ENCODE measurements at regions not wholly inside any gene's neighbourhood (a gene's known extent, or its start where the extent isn't known, plus 50 kb on each side); places are given as distances from the start of the nearest gene placed in this dataset.

DNA sequence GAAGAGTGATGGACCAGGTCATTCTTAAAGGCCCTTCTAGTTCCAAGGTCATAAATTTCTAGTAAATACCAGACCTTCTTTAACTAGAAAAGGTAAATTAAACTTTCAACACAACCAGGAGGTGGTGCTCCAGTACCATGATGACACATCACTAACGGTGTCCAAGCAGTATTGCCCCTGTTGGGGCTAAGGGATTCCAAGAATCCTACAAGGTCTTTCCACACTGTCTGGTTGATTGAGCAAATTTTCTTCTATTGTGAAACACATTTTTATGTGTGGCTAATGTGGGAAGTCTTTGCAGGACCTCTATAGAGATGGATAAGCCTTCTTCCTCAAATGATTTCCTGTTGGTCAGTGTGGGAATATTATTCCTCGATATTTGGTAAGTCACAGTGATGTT, 459.6 kb upstream of the PAPPA start:
- TF ChIP-seq, protein P1, sequence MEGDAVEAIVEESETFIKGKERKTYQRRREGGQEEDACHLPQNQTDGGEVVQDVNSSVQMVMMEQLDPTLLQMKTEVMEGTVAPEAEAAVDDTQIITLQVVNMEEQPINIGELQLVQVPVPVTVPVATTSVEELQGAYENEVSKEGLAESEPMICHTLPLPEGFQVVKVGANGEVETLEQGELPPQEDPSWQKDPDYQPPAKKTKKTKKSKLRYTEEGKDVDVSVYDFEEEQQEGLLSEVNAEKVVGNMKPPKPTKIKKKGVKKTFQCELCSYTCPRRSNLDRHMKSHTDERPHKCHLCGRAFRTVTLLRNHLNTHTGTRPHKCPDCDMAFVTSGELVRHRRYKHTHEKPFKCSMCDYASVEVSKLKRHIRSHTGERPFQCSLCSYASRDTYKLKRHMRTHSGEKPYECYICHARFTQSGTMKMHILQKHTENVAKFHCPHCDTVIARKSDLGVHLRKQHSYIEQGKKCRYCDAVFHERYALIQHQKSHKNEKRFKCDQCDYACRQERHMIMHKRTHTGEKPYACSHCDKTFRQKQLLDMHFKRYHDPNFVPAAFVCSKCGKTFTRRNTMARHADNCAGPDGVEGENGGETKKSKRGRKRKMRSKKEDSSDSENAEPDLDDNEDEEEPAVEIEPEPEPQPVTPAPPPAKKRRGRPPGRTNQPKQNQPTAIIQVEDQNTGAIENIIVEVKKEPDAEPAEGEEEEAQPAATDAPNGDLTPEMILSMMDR (IDR thresholded peaks at IDR 0.05): peak; percentile 78
- TF ChIP-seq POLR2A (IDR thresholded peaks at IDR 0.05; ENCODE audit: low read length) (no peak), MYC (IDR thresholded peaks at IDR 0.05; ENCODE audit: borderline replicate concordance, low read length) (no peak), RFX5 (IDR thresholded peaks at IDR 0.05) (no peak)
- TF ChIP-seq, protein P2, sequence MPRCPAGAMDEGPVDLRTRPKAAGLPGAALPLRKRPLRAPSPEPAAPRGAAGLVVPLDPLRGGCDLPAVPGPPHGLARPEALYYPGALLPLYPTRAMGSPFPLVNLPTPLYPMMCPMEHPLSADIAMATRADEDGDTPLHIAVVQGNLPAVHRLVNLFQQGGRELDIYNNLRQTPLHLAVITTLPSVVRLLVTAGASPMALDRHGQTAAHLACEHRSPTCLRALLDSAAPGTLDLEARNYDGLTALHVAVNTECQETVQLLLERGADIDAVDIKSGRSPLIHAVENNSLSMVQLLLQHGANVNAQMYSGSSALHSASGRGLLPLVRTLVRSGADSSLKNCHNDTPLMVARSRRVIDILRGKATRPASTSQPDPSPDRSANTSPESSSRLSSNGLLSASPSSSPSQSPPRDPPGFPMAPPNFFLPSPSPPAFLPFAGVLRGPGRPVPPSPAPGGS (IDR thresholded peaks at IDR 0.05): no peak
- TF ChIP-seq, protein P3, sequence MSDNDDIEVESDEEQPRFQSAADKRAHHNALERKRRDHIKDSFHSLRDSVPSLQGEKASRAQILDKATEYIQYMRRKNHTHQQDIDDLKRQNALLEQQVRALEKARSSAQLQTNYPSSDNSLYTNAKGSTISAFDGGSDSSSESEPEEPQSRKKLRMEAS (IDR thresholded peaks at IDR 0.05): 0 out of 2 replicates have a peak, but pooled peaks have one; percentile 35
